ENCODE measurements at regions not wholly inside any gene's neighbourhood (a gene's known extent, or its start where the extent isn't known, plus 50 kb on each side); places are given as distances from the start of the nearest gene placed in this dataset.
A peak's percentile ranks its signal among the peaks of the same experiment; 100 is the strongest.
"Not testable (repeated sequence)": the region's sequence is repeated elsewhere in the genome, so short reads cannot be mapped to it uniquely, and the experiment has no call there.

GRCh38 chr7:148472406-148472805 lies 118.2 kb upstream of the C7orf33 start:
- DNase-seq = no peak

GRCh38 chr7:148473703-148474480 lies 116.7 kb upstream of the C7orf33 start:
- no peak for DNase-seq

- no peak for DNase-seq
Observed at GRCh38 chr7:148474481-148475025, 116.0 kb upstream of the C7orf33 start.

GRCh38 chr7:148478551-148478950 lies 112.0 kb upstream of the C7orf33 start:
- no peak for DNase-seq

- DNase-seq = no peak
Observed at GRCh38 chr7:148480479-148481146, 110.0 kb upstream of the C7orf33 start.

- no peak for DNase-seq
Observed at GRCh38 chr7:148481147-148481526, 109.4 kb upstream of the C7orf33 start.

GRCh38 chr7:148481971-148482626 lies 108.5 kb upstream of the C7orf33 start:
- DNase-seq = peak; percentile 53 to 58

- DNase-seq = no peak
Observed at GRCh38 chr7:148483515-148484308, 106.9 kb upstream of the C7orf33 start.

GRCh38 chr7:148484486-148484885 lies 106.1 kb upstream of the C7orf33 start:
- no peak for DNase-seq

GRCh38 chr7:148485618-148486017 lies 104.9 kb upstream of the C7orf33 start:
- DNase-seq = peak in 1 of 2 experiments; percentile 33

- DNase-seq = no peak
Observed at GRCh38 chr7:148486937-148487336, 103.6 kb upstream of the C7orf33 start.

GRCh38 chr7:148487912-148488311 lies 102.7 kb upstream of the C7orf33 start:
- no peak for DNase-seq

- DNase-seq = no peak
Observed at GRCh38 chr7:148489678-148490077, 100.9 kb upstream of the C7orf33 start.

- DNase-seq = no peak
Observed at GRCh38 chr7:148492157-148492860, 98.3 kb upstream of the C7orf33 start.

GRCh38 chr7:148495605-148496004 lies 95.0 kb upstream of the C7orf33 start:
- DNase-seq = no peak

- DNase-seq = no peak
Observed at GRCh38 chr7:148500978-148501377, 89.6 kb upstream of the C7orf33 start.

- DNase-seq = peak; percentile 20 to 59
Observed at GRCh38 chr7:148503900-148504487, 86.6 kb upstream of the C7orf33 start.

- no peak for DNase-seq
Observed at GRCh38 chr7:148505645-148506375, 84.8 kb upstream of the C7orf33 start.

GRCh38 chr7:148507064-148507573 lies 83.4 kb upstream of the C7orf33 start:
- not testable (repeated sequence) for DNase-seq

- no peak for DNase-seq
Observed at GRCh38 chr7:148507787-148508186, 82.8 kb upstream of the C7orf33 start.

GRCh38 chr7:148514236-148514635 lies 76.3 kb upstream of the C7orf33 start:
- no peak for DNase-seq

All from NCI-H526 (cell line).